Activated CD8-positive, alpha-beta memory T cell treated with anti-CD3 and anti-CD28 coated beads, Interleukin-2, amount 50 U/mL, for 24 hours (primary cell): ENCODE measurements at regions not wholly inside any gene's neighbourhood (a gene's known extent, or its start where the extent isn't known, plus 50 kb on each side); places are given as distances from the start of the nearest gene placed in this dataset.

Experiments used
- DNase-seq: peaks from one replicate; pipeline ENCODE4 v3.0.0-alpha.2; 2020; ENCODE audit errors: extremely low read depth

- DNase-seq: no peak
Measured at GRCh38 chr14:71202881-71203280, 295.6 kb downstream of the PCNX1 start.

- no peak for DNase-seq
Measured at GRCh38 chr14:71203306-71203705, 296.0 kb downstream of the PCNX1 start.

- DNase-seq: no peak
Measured at GRCh38 chr14:71204231-71204630, 297.0 kb downstream of the PCNX1 start.

GRCh38 chr14:71204768-71205167 is 297.5 kb downstream of the PCNX1 start:
- no peak for DNase-seq

GRCh38 chr14:71206123-71206522 is 298.9 kb downstream of the PCNX1 start:
- no peak for DNase-seq

- no peak for DNase-seq
Measured at GRCh38 chr14:71206766-71207371, 299.6 kb downstream of the PCNX1 start.

- DNase-seq: no peak
Measured at GRCh38 chr14:71208702-71209357, 301.6 kb downstream of the PCNX1 start.

GRCh38 chr14:71209888-71210287 is 302.6 kb downstream of the PCNX1 start:
- DNase-seq: no peak

GRCh38 chr14:71212093-71212492 is 304.8 kb downstream of the PCNX1 start:
- DNase-seq: no peak

- no peak for DNase-seq
Measured at GRCh38 chr14:71212683-71213107, 305.4 kb downstream of the PCNX1 start.

- no peak for DNase-seq
Measured at GRCh38 chr14:71214241-71214640, 307.0 kb downstream of the PCNX1 start.

GRCh38 chr14:71220462-71220861 is 313.2 kb downstream of the PCNX1 start:
- no peak for DNase-seq

- DNase-seq: no peak
Measured at GRCh38 chr14:71221119-71221518, 313.9 kb downstream of the PCNX1 start.

GRCh38 chr14:71225113-71225512 is 317.9 kb downstream of the PCNX1 start:
- no peak for DNase-seq

GRCh38 chr14:71228711-71229110 is 321.5 kb downstream of the PCNX1 start:
- DNase-seq: no peak

GRCh38 chr14:71229875-71230274 is 322.6 kb downstream of the PCNX1 start:
- no peak for DNase-seq

- DNase-seq: no peak
Measured at GRCh38 chr14:71230897-71231296, 323.6 kb downstream of the PCNX1 start.

GRCh38 chr14:71231521-71232393 is 324.5 kb downstream of the PCNX1 start:
- DNase-seq: no peak

GRCh38 chr14:71232506-71232905 is 325.2 kb downstream of the PCNX1 start:
- DNase-seq: no peak

GRCh38 chr14:71235875-71236274 is 328.6 kb downstream of the PCNX1 start:
- no peak for DNase-seq

- DNase-seq: no peak
Measured at GRCh38 chr14:71236487-71236886, 329.2 kb downstream of the PCNX1 start.

GRCh38 chr14:71237556-71237955 is 330.3 kb downstream of the PCNX1 start:
- DNase-seq: no peak

GRCh38 chr14:71238835-71239234 is 331.6 kb downstream of the PCNX1 start:
- no peak for DNase-seq
